ENCODE measurements at regions not wholly inside any gene's neighbourhood (a gene's known extent, or its start where the extent isn't known, plus 50 kb on each side); places are given as distances from the start of the nearest gene placed in this dataset.
A peak's percentile ranks its signal among the peaks of the same experiment; 100 is the strongest.
"Not testable (repeated sequence)": the region's sequence is repeated elsewhere in the genome, so short reads cannot be mapped to it uniquely, and the experiment has no call there.

- H3K4me3 ChIP-seq (ENCODE audit: low read length) = no peak overlapping the region
- peak; percentile 55 for DNase-seq (ENCODE audit: low read depth)
These were observed 61.8 kb upstream of the PTGFRN start for GRCh38 chr1:116847688-116848531.

DNA sequence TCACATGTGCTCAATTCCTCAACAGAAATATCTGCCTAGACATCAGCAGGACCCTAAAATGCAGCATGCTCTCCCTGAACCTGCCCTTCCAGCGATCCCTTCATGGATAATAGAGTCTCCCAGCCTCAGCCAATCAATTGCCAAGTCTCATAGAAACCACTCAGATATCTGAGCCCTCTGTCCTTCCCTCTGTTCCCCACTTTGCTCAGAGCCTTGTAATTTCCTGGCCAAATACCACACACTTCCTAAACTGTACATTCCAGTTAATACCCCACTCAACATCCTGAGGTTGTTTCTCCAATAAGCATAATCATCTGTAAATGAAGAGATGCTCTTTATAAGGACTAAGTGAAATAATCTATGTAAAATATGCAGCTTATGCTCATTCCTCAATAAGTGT, 59.3 kb upstream of the PTGFRN start:
- TF ChIP-seq, protein P1, sequence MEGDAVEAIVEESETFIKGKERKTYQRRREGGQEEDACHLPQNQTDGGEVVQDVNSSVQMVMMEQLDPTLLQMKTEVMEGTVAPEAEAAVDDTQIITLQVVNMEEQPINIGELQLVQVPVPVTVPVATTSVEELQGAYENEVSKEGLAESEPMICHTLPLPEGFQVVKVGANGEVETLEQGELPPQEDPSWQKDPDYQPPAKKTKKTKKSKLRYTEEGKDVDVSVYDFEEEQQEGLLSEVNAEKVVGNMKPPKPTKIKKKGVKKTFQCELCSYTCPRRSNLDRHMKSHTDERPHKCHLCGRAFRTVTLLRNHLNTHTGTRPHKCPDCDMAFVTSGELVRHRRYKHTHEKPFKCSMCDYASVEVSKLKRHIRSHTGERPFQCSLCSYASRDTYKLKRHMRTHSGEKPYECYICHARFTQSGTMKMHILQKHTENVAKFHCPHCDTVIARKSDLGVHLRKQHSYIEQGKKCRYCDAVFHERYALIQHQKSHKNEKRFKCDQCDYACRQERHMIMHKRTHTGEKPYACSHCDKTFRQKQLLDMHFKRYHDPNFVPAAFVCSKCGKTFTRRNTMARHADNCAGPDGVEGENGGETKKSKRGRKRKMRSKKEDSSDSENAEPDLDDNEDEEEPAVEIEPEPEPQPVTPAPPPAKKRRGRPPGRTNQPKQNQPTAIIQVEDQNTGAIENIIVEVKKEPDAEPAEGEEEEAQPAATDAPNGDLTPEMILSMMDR (IDR thresholded peaks at IDR 0.05; ENCODE audit: insufficient read depth, low read depth, low read length, missing control alignments) = no peak
- DNase-seq (ENCODE audit: low read depth) = no peak
- no peak overlapping the region for H3K4me3 ChIP-seq (ENCODE audit: low read length)

More at GRCh38 chr1:116847688-116848531, 61.8 kb upstream of the PTGFRN start:
- TF ChIP-seq, protein P1 (IDR thresholded peaks at IDR 0.05; ENCODE audit: insufficient read depth, low read depth, low read length, missing control alignments) = no peak

GRCh38 chr1:116851189-116851588, 58.5 kb upstream of the PTGFRN start:
- not testable (repeated sequence) for DNase-seq (ENCODE audit: low read depth); H3K4me3 ChIP-seq (ENCODE audit: low read length)

GRCh38 chr1:116851846-116852245, 57.9 kb upstream of the PTGFRN start:
- TF ChIP-seq, protein P1 (IDR thresholded peaks at IDR 0.05; ENCODE audit: insufficient read depth, low read depth, low read length, missing control alignments) = no peak
- no peak overlapping the region for H3K4me3 ChIP-seq (ENCODE audit: low read length)
- no peak for DNase-seq (ENCODE audit: low read depth)

DNA sequence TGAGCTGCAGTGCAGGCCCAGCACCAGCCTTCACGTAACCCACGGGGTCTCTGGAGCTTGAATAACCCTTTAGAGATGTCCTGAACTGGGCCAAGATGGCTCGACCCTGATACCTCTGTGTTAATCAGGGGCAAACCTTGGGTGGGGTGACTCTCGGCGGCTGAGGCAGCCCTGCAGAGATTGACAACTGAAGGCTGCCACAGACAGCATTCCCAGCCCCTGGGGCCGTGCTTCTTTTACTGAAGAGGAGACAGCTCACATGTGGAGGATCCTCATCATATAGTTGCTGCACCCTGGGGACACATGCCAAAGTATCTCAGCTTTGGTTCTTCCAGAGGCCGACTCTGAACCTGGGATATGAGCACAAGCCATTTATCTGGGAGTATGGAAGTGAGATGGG, 57.3 kb upstream of the PTGFRN start:
- DNase-seq (ENCODE audit: low read depth) = no peak
- TF ChIP-seq, protein P1 (IDR thresholded peaks at IDR 0.05; ENCODE audit: insufficient read depth, low read depth, low read length, missing control alignments) = no peak
- H3K4me3 ChIP-seq (ENCODE audit: low read length) = no peak overlapping the region

- TF ChIP-seq, protein P1 (IDR thresholded peaks at IDR 0.05; ENCODE audit: insufficient read depth, low read depth, low read length, missing control alignments) = no peak
- no peak overlapping the region for H3K4me3 ChIP-seq (ENCODE audit: low read length)
- peak; percentile 78 for DNase-seq (ENCODE audit: low read depth)
These were observed 56.8 kb upstream of the PTGFRN start for GRCh38 chr1:116852910-116853309.

- TF ChIP-seq, protein P1 (IDR thresholded peaks at IDR 0.05; ENCODE audit: insufficient read depth, low read depth, low read length, missing control alignments) = no peak
- H3K4me3 ChIP-seq (ENCODE audit: low read length) = no peak overlapping the region
- peak; percentile 96 for DNase-seq (ENCODE audit: low read depth)
These were observed 55.9 kb upstream of the PTGFRN start for GRCh38 chr1:116853680-116854402.

Data from epithelial cell of esophagus (primary cell).